DND-41 (cell line): ENCODE measurements at regions not wholly inside any gene's neighbourhood (a gene's known extent, or its start where the extent isn't known, plus 50 kb on each side); places are given as distances from the start of the nearest gene placed in this dataset.

Source experiments
- ATAC-seq: fragments of 200-7000 bp; cut with Tn5 transposase; 3 replicates; pipeline ENCODE4 v1.9.1; 2021; ENCODE audit warnings: low read depth; ENCODE audit not compliant: insufficient read depth
- DNase-seq: peaks from one replicate; pipeline ENCODE4 v3.0.0-alpha.2; 2020
- H2AFZ ChIP-seq: 2 replicates; pipeline ENCODE4 v1.6.0; 2012; ENCODE audit warnings: low read depth, low read length
- H3K27ac ChIP-seq: 2 replicates; pipeline ENCODE4 v1.5.1; 2012; ENCODE audit warnings: low read length, inconsistent platforms
- H3K27me3 ChIP-seq: fragments of 200-600 bp; sonication (generic); 2 replicates; pipeline ENCODE4 v1.6.0; 2012; ENCODE audit warnings: low read length, mild to moderate bottlenecking, inconsistent platforms; ENCODE audit not compliant: insufficient read depth, poor library complexity
- H3K36me3 ChIP-seq: 2 replicates; pipeline ENCODE4 v1.5.1; 2012; ENCODE audit warnings: low read length, inconsistent platforms; ENCODE audit not compliant: insufficient read depth
- H3K4me1 ChIP-seq: 2 replicates; pipeline ENCODE4 v1.5.1; 2012; ENCODE audit warnings: mild to moderate bottlenecking, low read length; ENCODE audit not compliant: insufficient read depth
- H3K4me2 ChIP-seq: 2 replicates; pipeline ENCODE4 v1.6.0; 2012; ENCODE audit warnings: mild to moderate bottlenecking, moderate library complexity, low read length, inconsistent platforms; ENCODE audit not compliant: insufficient read depth
- H3K4me3 ChIP-seq, 2 experiments: fragments of 200-600 bp in 1 of 2; shearing (Covaris generic) in 1 of 2; 2 replicates each; pipeline ENCODE4 v1.5.1; 2012 to 2016; ENCODE audit warnings: inconsistent platforms in 2 of 2, low read length in 2 of 2, mild to moderate bottlenecking in 2 of 2, low read depth in 1 of 2, moderate library complexity in 1 of 2
- H3K79me2 ChIP-seq: 2 replicates; pipeline ENCODE4 v1.6.0; 2012; ENCODE audit warnings: low read length, inconsistent platforms; ENCODE audit not compliant: insufficient read depth
- H3K9ac ChIP-seq: 2 replicates; pipeline ENCODE4 v1.6.0; 2012; ENCODE audit warnings: low read depth, mild to moderate bottlenecking, inconsistent platforms, low read length, moderate library complexity
- H3K9me3 ChIP-seq: 2 replicates; pipeline ENCODE4 v1.5.1; 2012; ENCODE audit warnings: low read length, moderate library complexity, mild to moderate bottlenecking, inconsistent platforms; ENCODE audit not compliant: insufficient read depth, severe bottlenecking
- H4K20me1 ChIP-seq: 2 replicates; pipeline ENCODE4 v1.6.0; 2012; ENCODE audit warnings: low read length; ENCODE audit not compliant: insufficient read depth
- EZH2 ChIP-seq: IDR thresholded peaks from 3 replicates; pipeline ENCODE4 v1.6.1; 2012; ENCODE audit warnings: borderline replicate concordance, low read depth, mild to moderate bottlenecking, moderate library complexity, low read length, inconsistent platforms; ENCODE audit not compliant: severe bottlenecking
- TF ChIP-seq, protein P1 (sequence below): IDR thresholded peaks from 2 replicates; pipeline ENCODE4 v1.5.1; 2012; ENCODE audit warnings: borderline replicate concordance, low read length, moderate library complexity, mild to moderate bottlenecking; ENCODE audit not compliant: poor library complexity, severe bottlenecking; ENCODE audit errors: extremely low read depth

- no peaks in the 10 kb centered on the region for H3K4me1 ChIP-seq
- H3K27me3 ChIP-seq = no peaks in the 10 kb centered on the region
- TF ChIP-seq EZH2 = no peak
- TF ChIP-seq, protein P1, sequence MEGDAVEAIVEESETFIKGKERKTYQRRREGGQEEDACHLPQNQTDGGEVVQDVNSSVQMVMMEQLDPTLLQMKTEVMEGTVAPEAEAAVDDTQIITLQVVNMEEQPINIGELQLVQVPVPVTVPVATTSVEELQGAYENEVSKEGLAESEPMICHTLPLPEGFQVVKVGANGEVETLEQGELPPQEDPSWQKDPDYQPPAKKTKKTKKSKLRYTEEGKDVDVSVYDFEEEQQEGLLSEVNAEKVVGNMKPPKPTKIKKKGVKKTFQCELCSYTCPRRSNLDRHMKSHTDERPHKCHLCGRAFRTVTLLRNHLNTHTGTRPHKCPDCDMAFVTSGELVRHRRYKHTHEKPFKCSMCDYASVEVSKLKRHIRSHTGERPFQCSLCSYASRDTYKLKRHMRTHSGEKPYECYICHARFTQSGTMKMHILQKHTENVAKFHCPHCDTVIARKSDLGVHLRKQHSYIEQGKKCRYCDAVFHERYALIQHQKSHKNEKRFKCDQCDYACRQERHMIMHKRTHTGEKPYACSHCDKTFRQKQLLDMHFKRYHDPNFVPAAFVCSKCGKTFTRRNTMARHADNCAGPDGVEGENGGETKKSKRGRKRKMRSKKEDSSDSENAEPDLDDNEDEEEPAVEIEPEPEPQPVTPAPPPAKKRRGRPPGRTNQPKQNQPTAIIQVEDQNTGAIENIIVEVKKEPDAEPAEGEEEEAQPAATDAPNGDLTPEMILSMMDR = no peak
- H3K36me3 ChIP-seq = no peaks in the 10 kb centered on the region
- H3K9me3 ChIP-seq = no peaks in the 10 kb centered on the region
- H3K79me2 ChIP-seq = no peaks in the 10 kb centered on the region
- no peak overlapping the region for H3K4me2 ChIP-seq
- no peak overlapping the region for H3K27ac ChIP-seq
- DNase-seq = no peak
- no peak for ATAC-seq
- no peak overlapping the region for H3K4me3 ChIP-seq
- H3K9ac ChIP-seq = no peak overlapping the region
- H4K20me1 ChIP-seq = no peaks in the 10 kb centered on the region
- H2AFZ ChIP-seq = no peak overlapping the region
Observed at GRCh38 chr1:170377440-170377839, 154.5 kb upstream of the GORAB start.

DNA sequence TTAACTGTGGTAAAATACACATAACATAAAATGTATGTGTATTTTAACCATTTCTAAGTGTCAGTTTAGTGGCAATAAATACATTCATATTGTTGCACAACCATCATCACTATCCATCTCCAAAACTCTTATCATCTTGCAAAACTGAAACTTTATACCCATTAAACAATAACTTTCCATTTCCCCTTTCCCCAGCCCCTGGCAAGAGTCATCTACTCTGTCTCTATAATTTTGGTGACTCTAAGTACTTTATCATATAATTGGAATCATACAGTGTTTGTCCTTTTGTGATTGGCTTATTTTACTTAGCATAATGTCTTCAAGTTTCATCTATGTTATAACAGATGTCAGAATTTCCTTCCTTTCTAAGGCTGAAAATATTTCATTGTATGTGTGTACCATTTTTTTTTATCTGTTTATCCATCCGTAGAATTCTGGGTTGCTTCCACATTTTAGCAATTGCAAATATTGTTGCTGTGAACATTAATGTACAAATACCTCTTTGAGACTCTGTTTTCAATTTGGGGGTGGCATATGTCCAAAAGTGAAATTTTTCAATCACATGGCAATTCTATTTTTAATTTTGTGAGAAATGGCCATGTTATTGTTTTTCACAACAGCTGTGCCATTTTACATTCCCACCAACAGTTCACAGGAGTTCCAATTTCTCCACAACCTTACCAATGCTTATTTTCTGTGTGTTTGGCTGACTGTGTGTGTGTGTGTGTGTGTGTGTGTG lies 153.9 kb upstream of the GORAB start:
- no peak for DNase-seq

GRCh38 chr1:170385750-170386149 lies 146.2 kb upstream of the GORAB start:
- Histone ChIP-seq H3K4me3 (no peak overlapping the region), H3K4me2 (no peak overlapping the region), H3K9ac (no peak overlapping the region), H4K20me1 (no peaks in the 10 kb centered on the region), H3K36me3 (no peaks in the 10 kb centered on the region), H3K4me1 (no peaks in the 10 kb centered on the region), H3K27me3 (no peaks in the 10 kb centered on the region), H2AFZ (no peak overlapping the region), H3K27ac (no peak overlapping the region), H3K9me3 (no peaks in the 10 kb centered on the region), H3K79me2 (no peaks in the 10 kb centered on the region)
- ATAC-seq (no peak), DNase-seq (no peak)
- TF ChIP-seq, protein P1 = no peak
- TF ChIP-seq EZH2 = no peak

More for the DNA sequence above, 153.9 kb upstream of the GORAB start:
- no peaks in the 10 kb centered on the region for H3K79me2 ChIP-seq
- H3K9ac ChIP-seq = no peak overlapping the region
- no peak overlapping the region for H3K4me2 ChIP-seq
- H3K4me3 ChIP-seq = no peak overlapping the region
- H3K27ac ChIP-seq = no peak overlapping the region
- H3K27me3 ChIP-seq = no peaks in the 10 kb centered on the region
- H3K4me1 ChIP-seq = no peaks in the 10 kb centered on the region
- no peaks in the 10 kb centered on the region for H3K9me3 ChIP-seq
- ATAC-seq = no peak
- TF ChIP-seq, protein P1 = no peak
- no peaks in the 10 kb centered on the region for H3K36me3 ChIP-seq
- H2AFZ ChIP-seq = no peak overlapping the region
- no peaks in the 10 kb centered on the region for H4K20me1 ChIP-seq
